Lung (tissue), 11 donors: ENCODE measurements at regions not wholly inside any gene's neighbourhood (a gene's known extent, or its start where the extent isn't known, plus 50 kb on each side); places are given as distances from the start of the nearest gene placed in this dataset.

ENCODE experiments used
- ATAC-seq: fragments of 200-7000 bp; cut with Tn5 transposase; one replicate; pipeline ENCODE4 v1.9.1; 2020; ENCODE audit warnings: moderate number of reproducible peaks; ENCODE audit not compliant: insufficient read depth, low FRiP score
- DNase-seq, 3 donors: peaks; one replicate each; pipeline ENCODE4 v3.0.0-alpha.2; 2013 to 2017
- H3K27ac ChIP-seq, 2 donors: one replicate each; pipeline ENCODE4 v1.5.1; 2013; ENCODE audit warnings: mild to moderate bottlenecking in 2 of 2, moderate library complexity in 2 of 2, control low read depth in 1 of 2, inconsistent platforms in 1 of 2, low read depth in 1 of 2, low read length in 1 of 2
- H3K27me3 ChIP-seq, 3 donors: one replicate each; pipeline ENCODE4 v1.5.1; 2013; ENCODE audit warnings: low read length in 2 of 3; ENCODE audit not compliant: control insufficient read depth in 3 of 3, insufficient read depth in 3 of 3
- H3K36me3 ChIP-seq, 4 donors: one replicate each; pipeline ENCODE4 v1.5.1; 2013; ENCODE audit warnings: low read length in 4 of 4, mild to moderate bottlenecking in 1 of 4, moderate library complexity in 1 of 4; ENCODE audit not compliant: control insufficient read depth in 4 of 4, insufficient read depth in 4 of 4
- H3K4me1 ChIP-seq, 5 donors: one replicate each; pipeline ENCODE4 v1.5.1; 2013; ENCODE audit warnings: low read length in 5 of 5, mild to moderate bottlenecking in 2 of 5, moderate library complexity in 1 of 5; ENCODE audit not compliant: control insufficient read depth in 5 of 5, insufficient read depth in 5 of 5
- H3K4me3 ChIP-seq: one replicate; pipeline ENCODE4 v1.5.1; 2013; ENCODE audit warnings: mild to moderate bottlenecking, control low read depth, moderate library complexity
- H3K9ac ChIP-seq, 2 donors: one replicate each; pipeline ENCODE4 v1.5.1; 2013; ENCODE audit warnings: low read length in 2 of 2, control low read depth in 1 of 2; ENCODE audit not compliant: insufficient read depth in 1 of 2
- H3K9me3 ChIP-seq, 4 donors: one replicate each; pipeline ENCODE4 v1.5.1; 2013; ENCODE audit warnings: low read length in 3 of 4, mild to moderate bottlenecking in 1 of 4, moderate library complexity in 1 of 4; ENCODE audit not compliant: control insufficient read depth in 4 of 4, insufficient read depth in 3 of 4
- CTCF ChIP-seq: IDR thresholded peaks from 2 replicates; pipeline ENCODE4 v1.5.1; 2012; ENCODE audit warnings: mild to moderate bottlenecking; ENCODE audit errors: control extremely low read depth, extremely low read depth
- WGBS, 2 donors: extraction: QIAGEN DNeasy Blood & Tissue Kit; methylation state at CpG; one replicate each; pipeline ENCODE4 v1.1.7; 2013; 5-methylcytosine and 5-hydroxymethylcytosine counted together
- donor health status: control.
- donor health status: control.
- donor health status: Bipolar disorder and iron deficiency.
- donor health status: healthy.
- donor health status: DM: yes; HTN: yes; CAD: no.

GRCh38 chr9:84107081-84107480 lies 126.5 kb downstream of the RMI1 start:
- whole genome bisulfite sequencing, 2 donors, result 70 to 73% methylated on average over 2 of the region's 2 CpGs
- Histone ChIP-seq H3K27me3 (peaks cover 0 to 21% (median 4%) of the 10 kb centered on the region in 3 donors), H3K36me3 (no peaks in the 10 kb centered on the region), H3K9ac (no peak overlapping the region), H3K27ac (no peak overlapping the region), H3K9me3 (peaks cover 0 to 2% (median 0%) of the 10 kb centered on the region in 4 donors), H3K4me3 (no peak overlapping the region), H3K4me1 (peaks cover 0 to 5% (median 0%) of the 10 kb centered on the region in 5 donors)
- DNase-seq (no peak), ATAC-seq (no peak)
- no peak for TF ChIP-seq CTCF

GRCh38 chr9:84107995-84108394 lies 127.4 kb downstream of the RMI1 start:
- ATAC-seq, result no peak
- no peak for TF ChIP-seq CTCF
- Histone ChIP-seq H3K27ac (no peak overlapping the region), H3K27me3 (peaks cover 0 to 14% (median 0%) of the 10 kb centered on the region in 3 donors), H3K4me3 (no peak overlapping the region), H3K4me1 (peaks cover 0 to 5% (median 0%) of the 10 kb centered on the region in 5 donors), H3K36me3 (no peaks in the 10 kb centered on the region), H3K9ac (no peak overlapping the region), H3K9me3 (peaks cover 0 to 2% (median 0%) of the 10 kb centered on the region in 4 donors)
- 38 to 45% methylated on average over 1 of the region's 1 CpG for WGBS, 2 donors
- DNase-seq, result no peak

GRCh38 chr9:84111726-84112125 lies 131.1 kb downstream of the RMI1 start:
- no peak for TF ChIP-seq CTCF

GRCh38 chr9:84121991-84122523 lies 141.5 kb downstream of the RMI1 start:
- peak in 2 of 3 donors; percentile 68 to 69 for DNase-seq
- no peak for TF ChIP-seq CTCF
- WGBS, 2 donors, result 51 to 78% methylated on average over 1 of the region's 1 CpG

More at GRCh38 chr9:84111726-84112125, 131.1 kb downstream of the RMI1 start:
- Histone ChIP-seq H3K4me1 (peaks cover 0 to 5% (median 0%) of the 10 kb centered on the region in 5 donors), H3K36me3 (no peaks in the 10 kb centered on the region), H3K27me3 (peaks cover 0 to 2% (median 0%) of the 10 kb centered on the region in 3 donors), H3K9ac (no peak overlapping the region), H3K27ac (no peak overlapping the region), H3K9me3 (peaks cover 0 to 2% (median 0%) of the 10 kb centered on the region in 4 donors), H3K4me3 (no peak overlapping the region)
- ATAC-seq (no peak), DNase-seq (no peak)
- WGBS, 2 donors, result 96 to 98% methylated on average over 3 of the region's 3 CpGs

More at GRCh38 chr9:84121991-84122523, 141.5 kb downstream of the RMI1 start:
- H3K4me3 ChIP-seq, result no peak overlapping the region
- no peak for ATAC-seq
- no peak overlapping the region for H3K27ac ChIP-seq
- no peaks in the 10 kb centered on the region for H3K9me3 ChIP-seq
- H3K4me1 ChIP-seq, result peaks cover 0 to 24% (median 6%) of the 10 kb centered on the region in 5 donors
- no peak overlapping the region for H3K9ac ChIP-seq
- H3K27me3 ChIP-seq, result no peaks in the 10 kb centered on the region
- no peaks in the 10 kb centered on the region for H3K36me3 ChIP-seq
